ENCODE measurements at regions not wholly inside any gene's neighbourhood (a gene's known extent, or its start where the extent isn't known, plus 50 kb on each side); places are given as distances from the start of the nearest gene placed in this dataset.

- no peak for DNase-seq
- Histone ChIP-seq H4K20me1 (ENCODE audit: insufficient read depth, low read length) (no peaks in the 10 kb centered on the region), H3K36me3 (ENCODE audit: insufficient read depth, low read length) (no peaks in the 10 kb centered on the region), H2AFZ (ENCODE audit: low read depth, low read length) (no peak overlapping the region), H3K79me2 (ENCODE audit: insufficient read depth, low read length) (no peaks in the 10 kb centered on the region), H3K4me1 (ENCODE audit: insufficient read depth, low read length) (no peaks in the 10 kb centered on the region), H3K27me3 (ENCODE audit: insufficient read depth, low read length, poor library complexity) (no peaks in the 10 kb centered on the region), H3K9me3 (ENCODE audit: insufficient read depth, low read length, severe bottlenecking) (no peaks in the 10 kb centered on the region), H3K27ac (ENCODE audit: low read length) (no peak overlapping the region), H3K9ac (ENCODE audit: low read depth, low read length) (no peak overlapping the region), H3K4me3 (ENCODE audit: low read depth in 1 of 2, low read length in 2 of 2) (no peak overlapping the region), H3K4me2 (ENCODE audit: insufficient read depth, low read length) (no peak overlapping the region)
- ATAC-seq (ENCODE audit: insufficient read depth, low read depth): no peak
- TF ChIP-seq CTCF (IDR thresholded peaks at IDR 0.05; ENCODE audit: borderline replicate concordance, extremely low read depth, low read length, poor library complexity, severe bottlenecking): no peak
- no peak for TF ChIP-seq EZH2 (IDR thresholded peaks at IDR 0.05; ENCODE audit: borderline replicate concordance, low read depth, low read length, severe bottlenecking)
These were observed 214.2 kb downstream of the ZNF674 start for GRCh38 chrX:46330981-46331380.

GRCh38 chrX:46330513-46330912 lies 214.7 kb downstream of the ZNF674 start:
- H3K79me2 ChIP-seq (ENCODE audit: insufficient read depth, low read length): no peaks in the 10 kb centered on the region
- no peak overlapping the region for H3K4me2 ChIP-seq (ENCODE audit: insufficient read depth, low read length)
- no peaks in the 10 kb centered on the region for H4K20me1 ChIP-seq (ENCODE audit: insufficient read depth, low read length)
- H3K4me1 ChIP-seq (ENCODE audit: insufficient read depth, low read length): no peaks in the 10 kb centered on the region
- H3K27ac ChIP-seq (ENCODE audit: low read length): no peak overlapping the region
- DNase-seq (no peak), ATAC-seq (ENCODE audit: insufficient read depth, low read depth) (no peak)
- H3K9me3 ChIP-seq (ENCODE audit: insufficient read depth, low read length, severe bottlenecking): no peaks in the 10 kb centered on the region
- TF ChIP-seq EZH2 (IDR thresholded peaks at IDR 0.05; ENCODE audit: borderline replicate concordance, low read depth, low read length, severe bottlenecking) (no peak), CTCF (IDR thresholded peaks at IDR 0.05; ENCODE audit: borderline replicate concordance, extremely low read depth, low read length, poor library complexity, severe bottlenecking) (no peak)
- no peak overlapping the region for H3K4me3 ChIP-seq (ENCODE audit: low read depth in 1 of 2, low read length in 2 of 2)
- H3K9ac ChIP-seq (ENCODE audit: low read depth, low read length): no peak overlapping the region
- no peaks in the 10 kb centered on the region for H3K27me3 ChIP-seq (ENCODE audit: insufficient read depth, low read length, poor library complexity)
- H2AFZ ChIP-seq (ENCODE audit: low read depth, low read length): no peak overlapping the region
- no peaks in the 10 kb centered on the region for H3K36me3 ChIP-seq (ENCODE audit: insufficient read depth, low read length)

- Histone ChIP-seq H3K79me2 (ENCODE audit: insufficient read depth, low read length) (no peaks in the 10 kb centered on the region), H3K27ac (ENCODE audit: low read length) (no peak overlapping the region), H4K20me1 (ENCODE audit: insufficient read depth, low read length) (no peaks in the 10 kb centered on the region), H3K9ac (ENCODE audit: low read depth, low read length) (no peak overlapping the region), H3K4me1 (ENCODE audit: insufficient read depth, low read length) (0 out of 2 replicates have a peak, but pooled peaks cover 6% of the 10 kb centered on the region), H3K36me3 (ENCODE audit: insufficient read depth, low read length) (no peaks in the 10 kb centered on the region), H3K9me3 (ENCODE audit: insufficient read depth, low read length, severe bottlenecking) (no peaks in the 10 kb centered on the region), H3K4me2 (ENCODE audit: insufficient read depth, low read length) (no peak overlapping the region), H3K27me3 (ENCODE audit: insufficient read depth, low read length, poor library complexity) (no peaks in the 10 kb centered on the region), H3K4me3 (ENCODE audit: low read depth in 1 of 2, low read length in 2 of 2) (no peak overlapping the region), H2AFZ (ENCODE audit: low read depth, low read length) (no peak overlapping the region)
- ATAC-seq (ENCODE audit: insufficient read depth, low read depth) (no peak), DNase-seq (no peak)
- TF ChIP-seq EZH2 (IDR thresholded peaks at IDR 0.05; ENCODE audit: borderline replicate concordance, low read depth, low read length, severe bottlenecking): no peak
- no peak for TF ChIP-seq CTCF (IDR thresholded peaks at IDR 0.05; ENCODE audit: borderline replicate concordance, extremely low read depth, low read length, poor library complexity, severe bottlenecking)
These were observed 217.1 kb downstream of the ZNF674 start for GRCh38 chrX:46328133-46328532.
